ENCODE measurements at regions not wholly inside any gene's neighbourhood (a gene's known extent, or its start where the extent isn't known, plus 50 kb on each side); places are given as distances from the start of the nearest gene placed in this dataset.

- H3K9me3 ChIP-seq (ENCODE audit: control insufficient read depth, insufficient read depth, low read depth, low read length): no peaks in the 10 kb centered on the region
- no peak overlapping the region for H3K27ac ChIP-seq (ENCODE audit: low read length)
- H3K4me1 ChIP-seq (ENCODE audit: control insufficient read depth, insufficient read depth, low read length): no peaks in the 10 kb centered on the region; the same call in 1 of the 2 replicates
- TF ChIP-seq SIN3A (IDR thresholded peaks at IDR 0.05; ENCODE audit: borderline replicate concordance, insufficient read depth, low read depth, low read length): no peak
- intact Hi-C loops (cut with micrococcal nuclease; ENCODE audit: unreplicated experiment): no loop called here
- H3K4me3 ChIP-seq (ENCODE audit: low read depth in 2 of 2, low read length in 2 of 2): no peak overlapping the region
- no peak for ATAC-seq
- POLR2A ChIA-PET: no interaction called here
- DNase-seq (ENCODE audit: low read depth, low spot score): no peak
- CTCF ChIA-PET: no interaction called here
- in situ Hi-C loops (cut with HindIII; ENCODE audit: low pct_unique_long_range_greater_than_20kb, low sequenced_read_pairs): no loop called here
- no peaks in the 10 kb centered on the region for H3K36me3 ChIP-seq (ENCODE audit: control insufficient read depth, insufficient read depth, low read length)
- H3K27me3 ChIP-seq (ENCODE audit: control insufficient read depth, insufficient read depth, low read length): no peaks in the 10 kb centered on the region
- no TSS peak for BruUV-seq (replicated peaks)
These were observed 75.2 kb upstream of the ARHGEF3 start for GRCh38 chr3:56876916-56877315.

- ChIA-PET POLR2A (no interaction called here), CTCF (no interaction called here)
- intact Hi-C loops (cut with micrococcal nuclease; ENCODE audit: unreplicated experiment): no loop called here
- no peak for ATAC-seq
- H3K9me3 ChIP-seq (ENCODE audit: control insufficient read depth, insufficient read depth, low read depth, low read length): no peaks in the 10 kb centered on the region
- H3K27ac ChIP-seq (ENCODE audit: low read length): no peak overlapping the region
- no peaks in the 10 kb centered on the region for H3K36me3 ChIP-seq (ENCODE audit: control insufficient read depth, insufficient read depth, low read length)
- no peaks in the 10 kb centered on the region; the same call in 1 of the 2 replicates for H3K4me1 ChIP-seq (ENCODE audit: control insufficient read depth, insufficient read depth, low read length)
- H3K4me3 ChIP-seq (ENCODE audit: low read depth in 2 of 2, low read length in 2 of 2): no peak overlapping the region
- DNase-seq (ENCODE audit: low read depth, low spot score): no peak
- no peaks in the 10 kb centered on the region for H3K27me3 ChIP-seq (ENCODE audit: control insufficient read depth, insufficient read depth, low read length)
- TF ChIP-seq SIN3A (IDR thresholded peaks at IDR 0.05; ENCODE audit: borderline replicate concordance, insufficient read depth, low read depth, low read length) (no peak), TCF7L2 (IDR thresholded peaks at IDR 0.05; ENCODE audit: low read depth, low read length) (no peak), POLR2AphosphoS5 (IDR thresholded peaks at IDR 0.05; ENCODE audit: low read depth, low read length) (no peak), CTCF (IDR thresholded peaks at IDR 0.05) (no peak), REST (IDR thresholded peaks at IDR 0.05; ENCODE audit: insufficient read depth in 1 of 2, low read depth in 2 of 2, low read length in 1 of 2) (no peak)
- BruUV-seq (replicated peaks): no TSS peak
- in situ Hi-C loops (cut with HindIII; ENCODE audit: low pct_unique_long_range_greater_than_20kb, low sequenced_read_pairs): no loop called here
These were observed 72.5 kb upstream of the ARHGEF3 start for GRCh38 chr3:56874269-56874668.

GRCh38 chr3:56870436-56870835, 68.7 kb upstream of the ARHGEF3 start:
- no peak for ATAC-seq
- Histone ChIP-seq H3K36me3 (ENCODE audit: control insufficient read depth, insufficient read depth, low read length) (no peaks in the 10 kb centered on the region), H3K9me3 (ENCODE audit: control insufficient read depth, insufficient read depth, low read depth, low read length) (no peaks in the 10 kb centered on the region), H3K27ac (ENCODE audit: low read length) (no peak overlapping the region), H3K4me3 (ENCODE audit: low read depth in 2 of 2, low read length in 2 of 2) (no peak overlapping the region), H3K27me3 (ENCODE audit: control insufficient read depth, insufficient read depth, low read length) (no peaks in the 10 kb centered on the region), H3K4me1 (ENCODE audit: control insufficient read depth, insufficient read depth, low read length) (no peaks in the 10 kb centered on the region; the same call in 1 of the 2 replicates)
- ChIA-PET POLR2A (no interaction called here), CTCF (no interaction called here)
- intact Hi-C loops (cut with micrococcal nuclease; ENCODE audit: unreplicated experiment) (no loop called here), in situ Hi-C loops (cut with HindIII; ENCODE audit: low pct_unique_long_range_greater_than_20kb, low sequenced_read_pairs) (no loop called here)
- TF ChIP-seq TCF7L2 (IDR thresholded peaks at IDR 0.05; ENCODE audit: low read depth, low read length) (no peak), CTCF (IDR thresholded peaks at IDR 0.05) (no peak), SIN3A (IDR thresholded peaks at IDR 0.05; ENCODE audit: borderline replicate concordance, insufficient read depth, low read depth, low read length) (no peak), POLR2AphosphoS5 (IDR thresholded peaks at IDR 0.05; ENCODE audit: low read depth, low read length) (no peak), REST (IDR thresholded peaks at IDR 0.05; ENCODE audit: insufficient read depth in 1 of 2, low read depth in 2 of 2, low read length in 1 of 2) (no peak)
- DNase-seq (ENCODE audit: low read depth, low spot score): no peak
- no TSS peak for BruUV-seq (replicated peaks)
